B cell (primary cell): ENCODE measurements at regions not wholly inside any gene's neighbourhood (a gene's known extent, or its start where the extent isn't known, plus 50 kb on each side); places are given as distances from the start of the nearest gene placed in this dataset.

ENCODE experiments used
- ATAC-seq: fragments of 200-7000 bp; cut with Tn5 transposase; one replicate; pipeline ENCODE4 v1.10.0; 2021; ENCODE audit warnings: low read depth, mild to moderate bottlenecking, moderate number of reproducible peaks, moderate library complexity
- CTCF ChIA-PET: fragments of 350-600 bp; sonication (Branson Sonifier 250); formaldehyde crosslinking; loops from one replicate; lab custom pipeline; 2021; ENCODE audit warnings: antibody characterized with exemption, inconsistent platforms; lab: Charles Lee
- POLR2A ChIA-PET: fragments of 350-600 bp; sonication (Branson Sonifier 250); formaldehyde crosslinking; loops from one replicate; lab custom pipeline; 2021; ENCODE audit warnings: antibody characterized with exemption; lab: Charles Lee
- DNase-seq: peaks from one replicate; pipeline ENCODE4 v3.0.0; 2013
- H2AFZ ChIP-seq: 2 replicates; pipeline ENCODE4 v1.6.1; 2012; ENCODE audit warnings: mild to moderate bottlenecking, low read depth, low read length; ENCODE audit not compliant: insufficient read depth, poor library complexity, severe bottlenecking
- H3K27ac ChIP-seq, 2 donors: 1 replicate in 1 of 2; 2 replicates in 1 of 2; pipeline ENCODE4 v1.5.1; 2012 to 2013; ENCODE audit warnings: low read length in 2 of 2, mild to moderate bottlenecking in 2 of 2, moderate library complexity in 1 of 2
- H3K27me3 ChIP-seq, 4 experiments: fragments of 200-600 bp in 1 of 4; sonication (generic) in 1 of 4; replicated peaks in 1 of 4; 1 replicate in 2 of 4; 2 replicates in 2 of 4; pipeline versions ENCODE4 v1.6.1 to v1.7.0; 2013 to 2016; ENCODE audit warnings: low read length in 3 of 4, mild to moderate bottlenecking in 2 of 4, mixed read lengths in 1 of 4, moderate library complexity in 1 of 4; ENCODE audit not compliant: insufficient read depth in 4 of 4, control insufficient read depth in 3 of 4; ENCODE audit errors: control extremely low read depth in 1 of 4
- H3K36me3 ChIP-seq, 2 experiments: replicated peaks in 1 of 2; 1 replicate in 1 of 2; 2 replicates in 1 of 2; pipeline versions ENCODE4 v1.6.1 to v1.7.1; 2013; ENCODE audit warnings: low read length in 1 of 2; ENCODE audit not compliant: insufficient read depth in 2 of 2, control insufficient read depth in 1 of 2; ENCODE audit errors: control extremely low read depth in 1 of 2, extremely low read depth in 1 of 2
- H3K4me1 ChIP-seq, 2 donors: fragments of 200-600 bp in 1 of 2; sonication (generic) in 1 of 2; 1 replicate in 1 of 2; 2 replicates in 1 of 2; pipeline versions ENCODE4 v1.5.1 to v1.6.1; 2013 to 2017; ENCODE audit warnings: low read length in 2 of 2; ENCODE audit not compliant: control insufficient read depth in 2 of 2, insufficient read depth in 2 of 2
- H3K4me2 ChIP-seq: replicated peaks from 2 replicates; pipeline ENCODE3; 2012; ENCODE audit warnings: mild to moderate bottlenecking, low read depth, low read length; ENCODE audit not compliant: poor library complexity, severe bottlenecking
- H3K4me3 ChIP-seq, 5 experiments: fragments of 200-600 bp in 1 of 5; sonication (generic) in 1 of 5; 1 replicate in 3 of 5; 2 replicates in 2 of 5; pipeline versions ENCODE4 v1.5.1 to v1.7.0; 2011 to 2016; ENCODE audit warnings: low read length in 4 of 5, mild to moderate bottlenecking in 4 of 5, low read depth in 2 of 5, control low read depth in 1 of 5, moderate library complexity in 1 of 5; ENCODE audit not compliant: insufficient read depth in 1 of 5; ENCODE audit errors: control extremely low read depth in 1 of 5, extremely low read depth in 1 of 5
- H3K79me2 ChIP-seq: fragments of 200-600 bp; sonication (generic); one replicate; pipeline ENCODE4 v1.6.0; 2016; ENCODE audit warnings: low read length; ENCODE audit not compliant: control insufficient read depth, insufficient read depth
- H3K9ac ChIP-seq: fragments of 200-600 bp; sonication (generic); 2 replicates; pipeline ENCODE4 v1.6.1; 2017; ENCODE audit warnings: mild to moderate bottlenecking, low read length, moderate library complexity
- H3K9me3 ChIP-seq, 3 donors: one replicate each; pipeline versions ENCODE4 v1.6.1 to v1.7.1; 2013; ENCODE audit warnings: low read length in 2 of 3; ENCODE audit not compliant: control insufficient read depth in 2 of 3, insufficient read depth in 1 of 3; ENCODE audit errors: control extremely low read depth in 1 of 3
- H4K20me1 ChIP-seq: 2 replicates; pipeline ENCODE4 v1.6.0; 2012; ENCODE audit warnings: mild to moderate bottlenecking, low read length; ENCODE audit not compliant: insufficient read depth, control insufficient read depth, poor library complexity, severe bottlenecking
- H3K27ac Mint-ChIP-seq: one replicate; pipeline ENCODE4 v1.8.0; 2021; ENCODE audit warnings: mixed read lengths
- H3K27me3 Mint-ChIP-seq: one replicate; pipeline ENCODE4 v1.8.0; 2021; ENCODE audit warnings: mixed read lengths
- H3K4me1 Mint-ChIP-seq: one replicate; pipeline ENCODE4 v1.8.0; 2021; ENCODE audit warnings: mixed read lengths
- H3K4me3 Mint-ChIP-seq: one replicate; pipeline ENCODE4 v1.8.0; 2021; ENCODE audit warnings: mixed read lengths
- H3K9me3 Mint-ChIP-seq: one replicate; pipeline ENCODE4 v1.8.0; 2022; ENCODE audit warnings: mixed read lengths; ENCODE audit not compliant: insufficient read depth
- EZH2 ChIP-seq: IDR thresholded peaks from 2 replicates; pipeline ENCODE4 v1.6.1; 2012; ENCODE audit warnings: borderline replicate concordance, low read depth, mild to moderate bottlenecking, moderate library complexity, low read length; ENCODE audit not compliant: insufficient read depth, poor library complexity, severe bottlenecking
- WGBS: methylation state at CpG from one replicate; pipeline ENCODE4 v1.1.5; 2013; ENCODE audit warnings: missing lambda C conversion rate; ENCODE audit not compliant: insufficient coverage; 5-methylcytosine and 5-hydroxymethylcytosine counted together
- intact Hi-C: fragments of 100-400 bp; cut with micrococcal nuclease; formaldehyde crosslinking; loops from one replicate; pipeline ENCODE4 v1.10.0; 2022
- TF ChIP-seq, protein P1 (sequence below): fragments of 200-600 bp; IDR thresholded peaks from one replicate; pipeline ENCODE4 v1.8.0; 2022; ENCODE audit warnings: antibody characterized with exemption, mild to moderate bottlenecking

- ChIA-PET CTCF (no interaction called here), POLR2A (no interaction called here)
- no peak overlapping the region for H3K4me3 ChIP-seq
- no peaks in the 10 kb centered on the region for H3K36me3 ChIP-seq
- no peaks in the 10 kb centered on the region for H3K4me1 ChIP-seq
- H3K27me3 ChIP-seq, result no peaks in the 10 kb centered on the region
- no peak overlapping the region for H3K27ac ChIP-seq
- H3K9me3 ChIP-seq, result peaks cover 0 to 12% (median 0%) of the 10 kb centered on the region in 3 donors
- Mint-ChIP-seq H3K27me3 (no peaks in the 10 kb centered on the region), H3K9me3 (peaks cover 6% of the 10 kb centered on the region), H3K27ac (no peak overlapping the region), H3K4me1 (no peaks in the 10 kb centered on the region), H3K4me3 (no peak overlapping the region)
- DNase-seq, result no peak
- no peaks in the 10 kb centered on the region for H4K20me1 ChIP-seq
- ATAC-seq, result no peak
- TF ChIP-seq, protein P1, sequence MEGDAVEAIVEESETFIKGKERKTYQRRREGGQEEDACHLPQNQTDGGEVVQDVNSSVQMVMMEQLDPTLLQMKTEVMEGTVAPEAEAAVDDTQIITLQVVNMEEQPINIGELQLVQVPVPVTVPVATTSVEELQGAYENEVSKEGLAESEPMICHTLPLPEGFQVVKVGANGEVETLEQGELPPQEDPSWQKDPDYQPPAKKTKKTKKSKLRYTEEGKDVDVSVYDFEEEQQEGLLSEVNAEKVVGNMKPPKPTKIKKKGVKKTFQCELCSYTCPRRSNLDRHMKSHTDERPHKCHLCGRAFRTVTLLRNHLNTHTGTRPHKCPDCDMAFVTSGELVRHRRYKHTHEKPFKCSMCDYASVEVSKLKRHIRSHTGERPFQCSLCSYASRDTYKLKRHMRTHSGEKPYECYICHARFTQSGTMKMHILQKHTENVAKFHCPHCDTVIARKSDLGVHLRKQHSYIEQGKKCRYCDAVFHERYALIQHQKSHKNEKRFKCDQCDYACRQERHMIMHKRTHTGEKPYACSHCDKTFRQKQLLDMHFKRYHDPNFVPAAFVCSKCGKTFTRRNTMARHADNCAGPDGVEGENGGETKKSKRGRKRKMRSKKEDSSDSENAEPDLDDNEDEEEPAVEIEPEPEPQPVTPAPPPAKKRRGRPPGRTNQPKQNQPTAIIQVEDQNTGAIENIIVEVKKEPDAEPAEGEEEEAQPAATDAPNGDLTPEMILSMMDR, result no peak
- no peak for TF ChIP-seq EZH2
- intact Hi-C loops, result no loop called here
- no peaks in the 10 kb centered on the region for H3K79me2 ChIP-seq
- H3K4me2 ChIP-seq, result no peak overlapping the region
- no peak overlapping the region for H3K9ac ChIP-seq
- H2AFZ ChIP-seq, result no peak overlapping the region
- WGBS, result 100% methylated on average over 1 of the region's 2 CpGs
Observed at GRCh38 chr2:56464613-56465012, 280.8 kb downstream of the CCDC85A start.

GRCh38 chr2:56465491-56465890 lies 281.7 kb downstream of the CCDC85A start:
- ATAC-seq (no peak), DNase-seq (no peak)
- Mint-ChIP-seq H3K4me3 (no peak overlapping the region), H3K4me1 (no peaks in the 10 kb centered on the region), H3K27ac (no peak overlapping the region), H3K27me3 (no peaks in the 10 kb centered on the region), H3K9me3 (peaks cover 6% of the 10 kb centered on the region)
- no peaks in the 10 kb centered on the region for H3K4me1 ChIP-seq
- ChIA-PET CTCF (no interaction called here), POLR2A (no interaction called here)
- H3K27me3 ChIP-seq, result no peaks in the 10 kb centered on the region
- no peak overlapping the region for H3K4me2 ChIP-seq
- H3K79me2 ChIP-seq, result no peaks in the 10 kb centered on the region
- no peak overlapping the region for H3K27ac ChIP-seq
- intact Hi-C loops, result no loop called here
- H3K36me3 ChIP-seq, result no peaks in the 10 kb centered on the region
- no peak overlapping the region for H3K9ac ChIP-seq
- peaks cover 0 to 12% (median 0%) of the 10 kb centered on the region in 3 donors for H3K9me3 ChIP-seq
- TF ChIP-seq, protein P1, result no peak
- no peak for TF ChIP-seq EZH2
- no peak overlapping the region for H2AFZ ChIP-seq
- H3K4me3 ChIP-seq, result no peak overlapping the region
- H4K20me1 ChIP-seq, result no peaks in the 10 kb centered on the region
